Right atrium auricular region (tissue), 2 donors: ENCODE measurements at regions not wholly inside any gene's neighbourhood (a gene's known extent, or its start where the extent isn't known, plus 50 kb on each side); places are given as distances from the start of the nearest gene placed in this dataset.
"Not testable (repeated sequence)": the region's sequence is repeated elsewhere in the genome, so short reads cannot be mapped to it uniquely, and the experiment has no call there.

ENCODE experiments used
- DNase-seq: peaks from one replicate; pipeline ENCODE4 v3.0.0-alpha.2; 2019; ENCODE audit warnings: low spot score
- H3K27ac ChIP-seq, 2 donors: fragments of 200-600 bp; sonication (generic); 1 replicate in 1 of 2; 2 replicates in 1 of 2; pipeline ENCODE4 v1.5.1; 2016 to 2019
- H3K27me3 ChIP-seq, 2 donors: fragments of 200-600 bp; sonication (generic); one replicate each; pipeline versions ENCODE4 v1.5.1 to v1.6.0; 2017 to 2019
- H3K36me3 ChIP-seq: fragments of 200-600 bp; sonication (generic); one replicate; pipeline ENCODE4 v1.5.1; 2016
- H3K4me1 ChIP-seq, 2 donors: fragments of 200-600 bp; sonication (generic); one replicate each; pipeline versions ENCODE4 v1.5.1 to v1.6.0; 2017 to 2019
- H3K4me3 ChIP-seq, 2 donors: fragments of 200-600 bp; sonication (generic); 1 replicate in 1 of 2; 2 replicates in 1 of 2; pipeline ENCODE4 v1.5.1; 2017 to 2019; ENCODE audit warnings: mild to moderate bottlenecking in 1 of 2, moderate library complexity in 1 of 2
- H3K9me3 ChIP-seq, 2 donors: fragments of 200-600 bp; sonication (generic); one replicate each; pipeline ENCODE4 v1.5.1; 2019
- CTCF ChIP-seq, 2 donors: fragments of 200-600 bp; sonication (generic); IDR thresholded peaks; one replicate each; pipeline ENCODE4 v1.5.1; 2019; ENCODE audit warnings: antibody characterized with exemption in 2 of 2

- Histone ChIP-seq H3K27me3 (no peaks in the 10 kb centered on the region), H3K27ac (no peak overlapping the region), H3K4me1 (peaks cover 0 to 11% of the 10 kb centered on the region in 2 donors), H3K9me3 (no peaks in the 10 kb centered on the region), H3K36me3 (no peaks in the 10 kb centered on the region), H3K4me3 (no peak overlapping the region)
- peak; percentile 26 for DNase-seq
- no peak for TF ChIP-seq CTCF (IDR thresholded peaks at IDR 0.05)
Observed at GRCh38 chr9:89853931-89854330, 249.1 kb downstream of the GADD45G start.

DNA sequence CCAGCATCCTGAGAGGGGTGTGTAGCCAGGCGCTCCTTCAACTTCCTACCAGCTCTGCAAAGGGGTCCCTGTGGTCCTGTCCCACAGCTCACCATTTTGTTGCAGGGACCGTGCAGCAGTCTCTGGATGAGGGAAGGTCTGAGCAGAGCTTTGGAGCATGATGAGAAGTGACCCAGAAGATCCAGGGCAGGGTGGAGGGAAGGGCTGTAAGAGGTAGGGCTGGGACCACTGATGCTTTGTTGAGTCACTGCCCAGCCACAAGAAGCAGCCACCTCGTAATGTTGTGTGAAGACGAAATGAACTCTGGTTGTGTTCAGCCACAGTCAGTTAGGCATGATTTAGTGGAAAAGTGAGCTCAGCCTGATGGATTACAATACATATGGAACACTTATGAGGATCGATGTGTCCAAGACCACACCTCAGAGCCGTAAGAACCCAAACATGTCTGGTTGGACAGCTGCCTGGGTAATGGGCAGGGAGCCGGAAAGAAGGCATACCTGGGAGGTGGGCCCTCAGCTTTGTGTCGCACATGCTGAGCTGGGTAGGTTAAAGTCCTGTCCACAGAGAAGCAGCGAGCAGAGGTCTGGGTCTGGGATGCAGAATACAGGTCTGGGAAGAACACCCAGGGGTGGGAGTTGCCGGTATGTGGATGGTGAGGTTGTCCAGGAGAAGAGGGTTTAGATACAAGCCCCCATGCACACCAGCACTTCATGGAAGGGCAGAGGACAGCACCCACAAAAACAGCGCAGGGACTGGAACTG lies 250.1 kb downstream of the GADD45G start:
- no peak overlapping the region for H3K27ac ChIP-seq
- H3K4me1 ChIP-seq = peaks cover 0 to 11% of the 10 kb centered on the region in 2 donors

DNA sequence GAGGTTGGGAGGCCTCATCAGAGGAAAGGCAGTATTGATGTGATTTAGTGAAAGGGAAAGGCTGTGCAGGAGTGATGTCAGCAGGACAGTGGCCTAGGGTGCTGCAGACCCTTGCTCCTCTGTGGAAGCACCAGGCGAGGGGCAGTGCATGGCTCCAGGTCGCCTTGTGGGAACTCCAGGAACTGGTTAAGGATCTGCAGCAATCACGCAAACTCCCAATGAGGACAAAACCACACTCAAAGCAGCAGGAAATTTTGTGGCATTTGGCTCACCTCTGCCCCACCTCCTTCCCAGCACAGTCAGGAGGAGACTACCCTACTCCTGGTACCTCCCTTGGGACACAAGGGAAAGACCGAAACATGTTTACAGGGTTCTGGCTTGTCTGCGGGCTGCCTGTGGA lies 251.5 kb downstream of the GADD45G start:
- not testable (repeated sequence) for H3K4me1 ChIP-seq, DNase-seq, H3K36me3 ChIP-seq

More for the DNA sequence above, 250.1 kb downstream of the GADD45G start:
- no peak for TF ChIP-seq CTCF (IDR thresholded peaks at IDR 0.05)
- Histone ChIP-seq H3K36me3 (no peaks in the 10 kb centered on the region), H3K27me3 (no peaks in the 10 kb centered on the region), H3K4me3 (no peak overlapping the region), H3K9me3 (no peaks in the 10 kb centered on the region)
- DNase-seq = peak; percentile 40

DNA sequence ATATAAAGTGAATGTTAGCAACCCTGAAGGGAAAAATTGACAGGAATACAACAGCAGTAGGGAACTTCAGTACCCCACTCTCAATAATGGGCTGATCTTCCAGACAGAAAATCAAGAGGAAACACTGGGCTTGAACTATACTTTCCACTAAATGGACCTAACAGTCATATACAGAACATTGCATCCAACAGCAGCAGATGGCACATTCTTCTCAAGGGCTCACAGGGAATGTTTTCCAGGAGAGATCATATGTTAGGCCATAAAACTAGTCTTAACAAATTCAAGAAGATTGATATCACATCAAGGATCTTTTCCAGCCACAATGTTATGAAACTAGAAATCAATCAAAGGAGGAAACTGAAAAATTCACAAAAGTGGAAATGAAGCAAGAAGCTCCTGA lies 252.1 kb downstream of the GADD45G start:
- not testable (repeated sequence) for H3K4me3 ChIP-seq, H3K9me3 ChIP-seq, H3K4me1 ChIP-seq, H3K27me3 ChIP-seq, H3K27ac ChIP-seq, DNase-seq, H3K36me3 ChIP-seq

More for the DNA sequence above, 251.5 kb downstream of the GADD45G start:
- not testable (repeated sequence) for H3K27ac ChIP-seq, H3K9me3 ChIP-seq, H3K4me3 ChIP-seq, H3K27me3 ChIP-seq

- not testable (repeated sequence) for H3K4me3 ChIP-seq, H3K9me3 ChIP-seq, H3K36me3 ChIP-seq, H3K27me3 ChIP-seq, DNase-seq, H3K27ac ChIP-seq
- peaks cover 0 to 12% of the 10 kb centered on the region in 2 donors for H3K4me1 ChIP-seq
Observed at GRCh38 chr9:89859842-89860241, 255.0 kb downstream of the GADD45G start.

DNA sequence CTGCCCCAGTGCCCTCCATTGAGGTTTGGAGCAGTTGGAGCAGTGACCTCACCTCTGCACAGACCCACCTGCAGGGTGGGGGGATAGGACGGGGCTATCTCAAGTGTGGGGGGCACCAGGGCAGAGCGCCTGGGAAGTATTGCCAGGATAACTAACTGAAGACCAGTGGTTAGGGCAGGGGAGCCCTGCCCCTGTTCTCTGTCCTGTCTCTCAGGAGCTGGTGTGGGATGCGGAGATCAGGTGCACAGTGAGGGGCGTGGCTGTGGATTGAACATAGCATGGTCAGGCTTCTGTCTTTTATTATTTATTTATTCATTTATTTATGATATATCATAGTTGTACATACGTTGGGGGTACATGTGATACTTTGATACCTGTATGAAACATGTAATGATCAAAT lies 256.6 kb downstream of the GADD45G start:
- not testable (repeated sequence) for H3K36me3 ChIP-seq, H3K9me3 ChIP-seq, H3K27me3 ChIP-seq, DNase-seq, H3K4me3 ChIP-seq, H3K27ac ChIP-seq
- H3K4me1 ChIP-seq = peaks cover 0 to 12% of the 10 kb centered on the region in 2 donors

GRCh38 chr9:89862316-89862715 lies 257.5 kb downstream of the GADD45G start:
- no peak for DNase-seq
- no peak overlapping the region for H3K27ac ChIP-seq
- H3K36me3 ChIP-seq = no peaks in the 10 kb centered on the region
- H3K9me3 ChIP-seq = no peaks in the 10 kb centered on the region
- no peak for TF ChIP-seq CTCF (IDR thresholded peaks at IDR 0.05)
- peaks cover 0 to 12% of the 10 kb centered on the region in 2 donors for H3K4me1 ChIP-seq
- no peak overlapping the region for H3K4me3 ChIP-seq
- no peaks in the 10 kb centered on the region for H3K27me3 ChIP-seq

GRCh38 chr9:89863141-89863540 lies 258.3 kb downstream of the GADD45G start:
- Histone ChIP-seq H3K36me3 (no peaks in the 10 kb centered on the region), H3K27ac (no peak overlapping the region), H3K4me3 (no peak overlapping the region), H3K9me3 (no peaks in the 10 kb centered on the region), H3K4me1 (peaks cover 0 to 12% of the 10 kb centered on the region in 2 donors), H3K27me3 (no peaks in the 10 kb centered on the region)
- no peak for DNase-seq
- TF ChIP-seq CTCF (IDR thresholded peaks at IDR 0.05) = no peak
